Peyer's patch (tissue), 4 donors: ENCODE measurements at regions not wholly inside any gene's neighbourhood (a gene's known extent, or its start where the extent isn't known, plus 50 kb on each side); places are given as distances from the start of the nearest gene placed in this dataset.

Experiments
- POLR2A ChIP-seq, 2 donors: fragments of 450-650 bp; IDR thresholded peaks; one replicate each; pipeline ENCODE4 v1.5.1; 2017; ENCODE audit warnings: antibody characterized with exemption in 2 of 2, mild to moderate bottlenecking in 2 of 2, moderate library complexity in 2 of 2
- TF ChIP-seq, protein P1 (sequence below), 6 experiments: fragments of 450-650 bp in 4 of 6; fragments of 200-600 bp in 2 of 6; sonication (generic) in 1 of 6; IDR thresholded peaks; one replicate each; pipeline ENCODE4 v1.5.1; 2017 to 2019; ENCODE audit warnings: antibody characterized with exemption in 6 of 6, mild to moderate bottlenecking in 3 of 6, moderate library complexity in 1 of 6

GRCh38 chr9:120264528-120264927 is 315.4 kb downstream of the CDK5RAP2 start:
- TF ChIP-seq, protein P1, sequence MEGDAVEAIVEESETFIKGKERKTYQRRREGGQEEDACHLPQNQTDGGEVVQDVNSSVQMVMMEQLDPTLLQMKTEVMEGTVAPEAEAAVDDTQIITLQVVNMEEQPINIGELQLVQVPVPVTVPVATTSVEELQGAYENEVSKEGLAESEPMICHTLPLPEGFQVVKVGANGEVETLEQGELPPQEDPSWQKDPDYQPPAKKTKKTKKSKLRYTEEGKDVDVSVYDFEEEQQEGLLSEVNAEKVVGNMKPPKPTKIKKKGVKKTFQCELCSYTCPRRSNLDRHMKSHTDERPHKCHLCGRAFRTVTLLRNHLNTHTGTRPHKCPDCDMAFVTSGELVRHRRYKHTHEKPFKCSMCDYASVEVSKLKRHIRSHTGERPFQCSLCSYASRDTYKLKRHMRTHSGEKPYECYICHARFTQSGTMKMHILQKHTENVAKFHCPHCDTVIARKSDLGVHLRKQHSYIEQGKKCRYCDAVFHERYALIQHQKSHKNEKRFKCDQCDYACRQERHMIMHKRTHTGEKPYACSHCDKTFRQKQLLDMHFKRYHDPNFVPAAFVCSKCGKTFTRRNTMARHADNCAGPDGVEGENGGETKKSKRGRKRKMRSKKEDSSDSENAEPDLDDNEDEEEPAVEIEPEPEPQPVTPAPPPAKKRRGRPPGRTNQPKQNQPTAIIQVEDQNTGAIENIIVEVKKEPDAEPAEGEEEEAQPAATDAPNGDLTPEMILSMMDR (IDR thresholded peaks at IDR 0.05) = no peak
- no peak for TF ChIP-seq POLR2A (IDR thresholded peaks at IDR 0.05)
